ENCODE measurements at regions not wholly inside any gene's neighbourhood (a gene's known extent, or its start where the extent isn't known, plus 50 kb on each side); places are given as distances from the start of the nearest gene placed in this dataset.

DNA sequence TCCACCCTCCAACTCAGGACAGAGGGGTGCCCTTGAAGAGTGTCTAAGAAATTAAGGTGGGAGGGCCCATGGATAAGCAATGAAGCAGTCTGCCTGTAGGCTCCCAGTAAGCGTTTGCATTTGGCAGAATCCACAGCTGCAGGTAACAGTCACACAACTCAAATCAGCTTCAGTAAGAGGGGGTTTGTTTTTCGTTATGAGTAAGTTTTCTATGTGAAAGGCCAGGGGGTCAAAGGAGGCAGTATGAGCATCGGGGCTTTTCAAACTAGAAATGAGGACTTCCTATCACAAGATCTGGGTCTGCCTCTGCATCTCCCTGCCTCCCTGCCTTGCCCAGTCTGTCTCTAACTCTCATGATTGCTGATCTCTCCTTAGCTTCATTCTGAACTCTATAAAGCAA, 128.1 kb upstream of the CCL2 start:
- peaks cover 40% of the 10 kb centered on the region for H3K9me3 Mint-ChIP-seq
- H3K4me1 Mint-ChIP-seq (ENCODE audit: low read depth), result no peaks in the 10 kb centered on the region
- 0 out of 2 replicates have a peak, but pooled peaks cover 2% of the 10 kb centered on the region for H3K36me3 Mint-ChIP-seq (ENCODE audit: low read depth)
- no peak for TF ChIP-seq CTCF (IDR thresholded peaks at IDR 0.05)
- DNase-seq, result no peak
- H3K27me3 Mint-ChIP-seq (ENCODE audit: insufficient read depth), result no peaks in the 10 kb centered on the region; the same call in 1 of the 2 replicates
- no peak overlapping the region for H3K27ac Mint-ChIP-seq
- no peak overlapping the region for H3K4me3 Mint-ChIP-seq

GRCh38 chr17:34130544-34130943, 124.5 kb upstream of the CCL2 start:
- Mint-ChIP-seq H3K36me3 (ENCODE audit: low read depth) (0 out of 2 replicates have a peak, but pooled peaks cover 4% of the 10 kb centered on the region), H3K27ac (no peak overlapping the region), H3K4me3 (no peak overlapping the region), H3K27me3 (ENCODE audit: insufficient read depth) (no peaks in the 10 kb centered on the region), H3K9me3 (peaks cover 42% of the 10 kb centered on the region), H3K4me1 (ENCODE audit: low read depth) (no peaks in the 10 kb centered on the region)
- TF ChIP-seq CTCF (IDR thresholded peaks at IDR 0.05), result no peak
- no peak for DNase-seq

GRCh38 chr17:34131386-34131785, 123.7 kb upstream of the CCL2 start:
- no peak for DNase-seq
- H3K4me3 Mint-ChIP-seq, result no peak overlapping the region
- no peak for TF ChIP-seq CTCF (IDR thresholded peaks at IDR 0.05)
- peaks cover 41% of the 10 kb centered on the region for H3K9me3 Mint-ChIP-seq
- no peak overlapping the region for H3K27ac Mint-ChIP-seq
- H3K4me1 Mint-ChIP-seq (ENCODE audit: low read depth), result no peaks in the 10 kb centered on the region
- 0 out of 2 replicates have a peak, but pooled peaks cover 4% of the 10 kb centered on the region for H3K36me3 Mint-ChIP-seq (ENCODE audit: low read depth)
- H3K27me3 Mint-ChIP-seq (ENCODE audit: insufficient read depth), result no peaks in the 10 kb centered on the region

DNA sequence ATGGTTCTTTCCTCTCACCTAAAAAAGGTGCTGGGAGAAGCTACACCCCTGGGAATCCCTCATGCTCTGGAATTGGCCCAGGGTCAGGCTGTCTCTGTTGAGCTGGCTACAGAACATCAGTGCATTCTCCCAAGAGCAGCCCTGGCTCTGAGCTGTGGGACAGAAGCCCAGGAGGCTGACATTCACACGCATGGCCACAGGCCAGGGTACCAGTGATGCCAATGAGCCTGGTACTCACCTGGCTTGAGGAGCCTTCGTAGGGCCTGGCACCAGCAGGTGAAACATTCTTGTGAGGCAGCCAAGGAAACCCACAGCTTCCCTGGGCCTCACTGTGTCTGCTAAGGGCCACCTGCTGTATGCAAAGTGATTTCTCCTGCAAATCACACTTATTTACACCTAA, 121.7 kb upstream of the CCL2 start:
- no peak for TF ChIP-seq CTCF (IDR thresholded peaks at IDR 0.05)
- Mint-ChIP-seq H3K27me3 (ENCODE audit: insufficient read depth) (no peaks in the 10 kb centered on the region), H3K36me3 (ENCODE audit: low read depth) (0 out of 2 replicates have a peak, but pooled peaks cover 4% of the 10 kb centered on the region), H3K4me3 (no peak overlapping the region), H3K27ac (no peak overlapping the region), H3K9me3 (peaks cover 39% of the 10 kb centered on the region), H3K4me1 (ENCODE audit: low read depth) (no peaks in the 10 kb centered on the region)
- no peak for DNase-seq

- Mint-ChIP-seq H3K4me1 (ENCODE audit: low read depth) (no peaks in the 10 kb centered on the region), H3K36me3 (ENCODE audit: low read depth) (0 out of 2 replicates have a peak, but pooled peaks cover 4% of the 10 kb centered on the region), H3K4me3 (no peak overlapping the region), H3K27me3 (ENCODE audit: insufficient read depth) (no peaks in the 10 kb centered on the region; the same call in 1 of the 2 replicates), H3K9me3 (peaks cover 50% of the 10 kb centered on the region), H3K27ac (no peak overlapping the region)
- DNase-seq, result no peak
- TF ChIP-seq CTCF (IDR thresholded peaks at IDR 0.05), result no peak
Measured at GRCh38 chr17:34135841-34136240, 119.2 kb upstream of the CCL2 start.

- DNase-seq, result no peak
- Mint-ChIP-seq H3K27ac (no peak overlapping the region), H3K36me3 (ENCODE audit: low read depth) (no peaks in the 10 kb centered on the region), H3K4me3 (no peak overlapping the region), H3K4me1 (ENCODE audit: low read depth) (no peaks in the 10 kb centered on the region), H3K9me3 (peaks cover 27% of the 10 kb centered on the region), H3K27me3 (ENCODE audit: insufficient read depth) (no peaks in the 10 kb centered on the region; the same call in 1 of the 2 replicates)
- no peak for TF ChIP-seq CTCF (IDR thresholded peaks at IDR 0.05)
Measured at GRCh38 chr17:34140006-34140405, 115.1 kb upstream of the CCL2 start.
